ENCODE measurements at regions not wholly inside any gene's neighbourhood (a gene's known extent, or its start where the extent isn't known, plus 50 kb on each side); places are given as distances from the start of the nearest gene placed in this dataset.

GRCh38 chr5:165779505-165779904, 2274.1 kb downstream of the MAT2B start:
- Histone ChIP-seq H3K9me3 (ENCODE audit: control insufficient read depth in 1 of 2, low read length in 2 of 2) (no peaks in the 10 kb centered on the region), H3K4me3 (ENCODE audit: low read depth in 1 of 2, low read length in 2 of 2) (no peak overlapping the region), H3K27me3 (ENCODE audit: low read depth, low read length) (no peaks in the 10 kb centered on the region), H3K36me3 (ENCODE audit: control insufficient read depth in 1 of 2, insufficient read depth in 2 of 2, low read length in 2 of 2) (no peaks in the 10 kb centered on the region), H3K27ac (ENCODE audit: low read length) (no peak overlapping the region), H3K4me1 (ENCODE audit: control insufficient read depth in 1 of 2, insufficient read depth in 2 of 2, low read length in 2 of 2) (no peaks in the 10 kb centered on the region)

GRCh38 chr5:165780901-165781300, 2275.5 kb downstream of the MAT2B start:
- Histone ChIP-seq H3K4me3 (ENCODE audit: low read depth in 1 of 2, low read length in 2 of 2) (no peak overlapping the region), H3K36me3 (ENCODE audit: control insufficient read depth in 1 of 2, insufficient read depth in 2 of 2, low read length in 2 of 2) (no peaks in the 10 kb centered on the region), H3K9me3 (ENCODE audit: control insufficient read depth in 1 of 2, low read length in 2 of 2) (no peaks in the 10 kb centered on the region), H3K4me1 (ENCODE audit: control insufficient read depth in 1 of 2, insufficient read depth in 2 of 2, low read length in 2 of 2) (no peaks in the 10 kb centered on the region), H3K27ac (ENCODE audit: low read length) (no peak overlapping the region), H3K27me3 (ENCODE audit: low read depth, low read length) (no peaks in the 10 kb centered on the region)

GRCh38 chr5:165781738-165782137, 2276.3 kb downstream of the MAT2B start:
- Histone ChIP-seq H3K4me1 (ENCODE audit: control insufficient read depth in 1 of 2, insufficient read depth in 2 of 2, low read length in 2 of 2) (no peaks in the 10 kb centered on the region), H3K9me3 (ENCODE audit: control insufficient read depth in 1 of 2, low read length in 2 of 2) (no peaks in the 10 kb centered on the region), H3K27me3 (ENCODE audit: low read depth, low read length) (no peaks in the 10 kb centered on the region), H3K4me3 (ENCODE audit: low read depth in 1 of 2, low read length in 2 of 2) (no peak overlapping the region), H3K36me3 (ENCODE audit: control insufficient read depth in 1 of 2, insufficient read depth in 2 of 2, low read length in 2 of 2) (no peaks in the 10 kb centered on the region), H3K27ac (ENCODE audit: low read length) (no peak overlapping the region)

GRCh38 chr5:165783024-165783423, 2277.6 kb downstream of the MAT2B start:
- Histone ChIP-seq H3K36me3 (ENCODE audit: control insufficient read depth in 1 of 2, insufficient read depth in 2 of 2, low read length in 2 of 2) (no peaks in the 10 kb centered on the region), H3K9me3 (ENCODE audit: control insufficient read depth in 1 of 2, low read length in 2 of 2) (no peaks in the 10 kb centered on the region), H3K27me3 (ENCODE audit: low read depth, low read length) (no peaks in the 10 kb centered on the region), H3K27ac (ENCODE audit: low read length) (no peak overlapping the region), H3K4me1 (ENCODE audit: control insufficient read depth in 1 of 2, insufficient read depth in 2 of 2, low read length in 2 of 2) (no peaks in the 10 kb centered on the region), H3K4me3 (ENCODE audit: low read depth in 1 of 2, low read length in 2 of 2) (no peak overlapping the region)

- H3K36me3 ChIP-seq (ENCODE audit: control insufficient read depth in 1 of 2, insufficient read depth in 2 of 2, low read length in 2 of 2): no peaks in the 10 kb centered on the region
- H3K27me3 ChIP-seq (ENCODE audit: low read depth, low read length): no peaks in the 10 kb centered on the region
- no peak overlapping the region for H3K4me3 ChIP-seq (ENCODE audit: low read depth in 1 of 2, low read length in 2 of 2)
- H3K4me1 ChIP-seq (ENCODE audit: control insufficient read depth in 1 of 2, insufficient read depth in 2 of 2, low read length in 2 of 2): no peaks in the 10 kb centered on the region
- H3K27ac ChIP-seq (ENCODE audit: low read length): no peak overlapping the region
- no peaks in the 10 kb centered on the region for H3K9me3 ChIP-seq (ENCODE audit: control insufficient read depth in 1 of 2, low read length in 2 of 2)
Measured at GRCh38 chr5:165786073-165786472, 2280.7 kb downstream of the MAT2B start.

GRCh38 chr5:165795073-165795472, 2289.7 kb downstream of the MAT2B start:
- Histone ChIP-seq H3K27me3 (ENCODE audit: low read depth, low read length) (no peaks in the 10 kb centered on the region), H3K36me3 (ENCODE audit: control insufficient read depth in 1 of 2, insufficient read depth in 2 of 2, low read length in 2 of 2) (no peaks in the 10 kb centered on the region), H3K9me3 (ENCODE audit: control insufficient read depth in 1 of 2, low read length in 2 of 2) (no peaks in the 10 kb centered on the region), H3K27ac (ENCODE audit: low read length) (no peak overlapping the region), H3K4me1 (ENCODE audit: control insufficient read depth in 1 of 2, insufficient read depth in 2 of 2, low read length in 2 of 2) (no peaks in the 10 kb centered on the region), H3K4me3 (ENCODE audit: low read depth in 1 of 2, low read length in 2 of 2) (no peak overlapping the region)

GRCh38 chr5:165805756-165806155, 2300.3 kb downstream of the MAT2B start:
- no peaks in the 10 kb centered on the region for H3K9me3 ChIP-seq (ENCODE audit: control insufficient read depth in 1 of 2, low read length in 2 of 2)
- H3K27ac ChIP-seq (ENCODE audit: low read length): no peak overlapping the region

GRCh38 chr5:165808335-165808734, 2302.9 kb downstream of the MAT2B start:
- H3K4me1 ChIP-seq (ENCODE audit: control insufficient read depth in 1 of 2, insufficient read depth in 2 of 2, low read length in 2 of 2): no peaks in the 10 kb centered on the region
- H3K4me3 ChIP-seq (ENCODE audit: low read depth in 1 of 2, low read length in 2 of 2): no peak overlapping the region
- no peak overlapping the region for H3K27ac ChIP-seq (ENCODE audit: low read length)

More at GRCh38 chr5:165805756-165806155, 2300.3 kb downstream of the MAT2B start:
- Histone ChIP-seq H3K36me3 (ENCODE audit: control insufficient read depth in 1 of 2, insufficient read depth in 2 of 2, low read length in 2 of 2) (no peaks in the 10 kb centered on the region), H3K27me3 (ENCODE audit: low read depth, low read length) (no peaks in the 10 kb centered on the region), H3K4me3 (ENCODE audit: low read depth in 1 of 2, low read length in 2 of 2) (no peak overlapping the region), H3K4me1 (ENCODE audit: control insufficient read depth in 1 of 2, insufficient read depth in 2 of 2, low read length in 2 of 2) (no peaks in the 10 kb centered on the region)

GRCh38 chr5:165809914-165810313, 2304.5 kb downstream of the MAT2B start:
- Histone ChIP-seq H3K4me1 (ENCODE audit: control insufficient read depth in 1 of 2, insufficient read depth in 2 of 2, low read length in 2 of 2) (no peaks in the 10 kb centered on the region), H3K36me3 (ENCODE audit: control insufficient read depth in 1 of 2, insufficient read depth in 2 of 2, low read length in 2 of 2) (no peaks in the 10 kb centered on the region), H3K27ac (ENCODE audit: low read length) (no peak overlapping the region), H3K9me3 (ENCODE audit: control insufficient read depth in 1 of 2, low read length in 2 of 2) (no peaks in the 10 kb centered on the region), H3K27me3 (ENCODE audit: low read depth, low read length) (no peaks in the 10 kb centered on the region), H3K4me3 (ENCODE audit: low read depth in 1 of 2, low read length in 2 of 2) (no peak overlapping the region)

More at GRCh38 chr5:165808335-165808734, 2302.9 kb downstream of the MAT2B start:
- Histone ChIP-seq H3K27me3 (ENCODE audit: low read depth, low read length) (no peaks in the 10 kb centered on the region), H3K9me3 (ENCODE audit: control insufficient read depth in 1 of 2, low read length in 2 of 2) (no peaks in the 10 kb centered on the region), H3K36me3 (ENCODE audit: control insufficient read depth in 1 of 2, insufficient read depth in 2 of 2, low read length in 2 of 2) (no peaks in the 10 kb centered on the region)

GRCh38 chr5:165829504-165829903, 2324.1 kb downstream of the MAT2B start:
- Histone ChIP-seq H3K36me3 (ENCODE audit: control insufficient read depth in 1 of 2, insufficient read depth in 2 of 2, low read length in 2 of 2) (no peaks in the 10 kb centered on the region), H3K27me3 (ENCODE audit: low read depth, low read length) (no peaks in the 10 kb centered on the region), H3K4me3 (ENCODE audit: low read depth in 1 of 2, low read length in 2 of 2) (no peak overlapping the region), H3K4me1 (ENCODE audit: control insufficient read depth in 1 of 2, insufficient read depth in 2 of 2, low read length in 2 of 2) (no peaks in the 10 kb centered on the region), H3K27ac (ENCODE audit: low read length) (no peak overlapping the region), H3K9me3 (ENCODE audit: control insufficient read depth in 1 of 2, low read length in 2 of 2) (no peaks in the 10 kb centered on the region)

- no peaks in the 10 kb centered on the region for H3K36me3 ChIP-seq (ENCODE audit: control insufficient read depth in 1 of 2, insufficient read depth in 2 of 2, low read length in 2 of 2)
- no peaks in the 10 kb centered on the region for H3K4me1 ChIP-seq (ENCODE audit: control insufficient read depth in 1 of 2, insufficient read depth in 2 of 2, low read length in 2 of 2)
Measured at GRCh38 chr5:165834891-165835290, 2329.5 kb downstream of the MAT2B start.

GRCh38 chr5:165836046-165836445, 2330.6 kb downstream of the MAT2B start:
- Histone ChIP-seq H3K9me3 (ENCODE audit: control insufficient read depth in 1 of 2, low read length in 2 of 2) (no peaks in the 10 kb centered on the region), H3K27ac (ENCODE audit: low read length) (no peak overlapping the region), H3K4me1 (ENCODE audit: control insufficient read depth in 1 of 2, insufficient read depth in 2 of 2, low read length in 2 of 2) (no peaks in the 10 kb centered on the region), H3K36me3 (ENCODE audit: control insufficient read depth in 1 of 2, insufficient read depth in 2 of 2, low read length in 2 of 2) (no peaks in the 10 kb centered on the region), H3K27me3 (ENCODE audit: low read depth, low read length) (no peaks in the 10 kb centered on the region), H3K4me3 (ENCODE audit: low read depth in 1 of 2, low read length in 2 of 2) (no peak overlapping the region)

More at GRCh38 chr5:165834891-165835290, 2329.5 kb downstream of the MAT2B start:
- no peak overlapping the region for H3K27ac ChIP-seq (ENCODE audit: low read length)
- no peak overlapping the region for H3K4me3 ChIP-seq (ENCODE audit: low read depth in 1 of 2, low read length in 2 of 2)
- no peaks in the 10 kb centered on the region for H3K9me3 ChIP-seq (ENCODE audit: control insufficient read depth in 1 of 2, low read length in 2 of 2)
- no peaks in the 10 kb centered on the region for H3K27me3 ChIP-seq (ENCODE audit: low read depth, low read length)

Data from muscle layer of duodenum (tissue), 2 donors.